ENCODE measurements at regions not wholly inside any gene's neighbourhood (a gene's known extent, or its start where the extent isn't known, plus 50 kb on each side); places are given as distances from the start of the nearest gene placed in this dataset.

DNA sequence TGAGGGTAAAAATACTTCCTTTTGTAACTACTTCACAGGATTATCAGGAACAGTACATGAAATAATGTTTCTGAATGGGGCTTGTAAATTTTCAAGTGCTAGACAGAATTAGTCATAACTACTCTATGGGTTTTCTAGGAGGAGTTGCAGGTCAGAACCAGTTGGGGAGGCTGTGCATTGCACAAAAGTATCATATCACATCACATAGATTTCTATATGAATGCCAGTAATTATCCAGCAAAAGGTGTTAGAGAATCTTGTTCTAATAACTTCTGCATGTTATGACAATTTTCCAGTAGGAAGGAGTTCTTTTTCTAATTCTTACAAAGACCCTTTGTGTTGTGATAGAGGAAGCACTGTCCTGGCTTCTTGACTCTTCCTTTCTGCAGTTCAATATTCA, 551.6 kb downstream of the COL12A1 start:
- TF ChIP-seq, protein P1, sequence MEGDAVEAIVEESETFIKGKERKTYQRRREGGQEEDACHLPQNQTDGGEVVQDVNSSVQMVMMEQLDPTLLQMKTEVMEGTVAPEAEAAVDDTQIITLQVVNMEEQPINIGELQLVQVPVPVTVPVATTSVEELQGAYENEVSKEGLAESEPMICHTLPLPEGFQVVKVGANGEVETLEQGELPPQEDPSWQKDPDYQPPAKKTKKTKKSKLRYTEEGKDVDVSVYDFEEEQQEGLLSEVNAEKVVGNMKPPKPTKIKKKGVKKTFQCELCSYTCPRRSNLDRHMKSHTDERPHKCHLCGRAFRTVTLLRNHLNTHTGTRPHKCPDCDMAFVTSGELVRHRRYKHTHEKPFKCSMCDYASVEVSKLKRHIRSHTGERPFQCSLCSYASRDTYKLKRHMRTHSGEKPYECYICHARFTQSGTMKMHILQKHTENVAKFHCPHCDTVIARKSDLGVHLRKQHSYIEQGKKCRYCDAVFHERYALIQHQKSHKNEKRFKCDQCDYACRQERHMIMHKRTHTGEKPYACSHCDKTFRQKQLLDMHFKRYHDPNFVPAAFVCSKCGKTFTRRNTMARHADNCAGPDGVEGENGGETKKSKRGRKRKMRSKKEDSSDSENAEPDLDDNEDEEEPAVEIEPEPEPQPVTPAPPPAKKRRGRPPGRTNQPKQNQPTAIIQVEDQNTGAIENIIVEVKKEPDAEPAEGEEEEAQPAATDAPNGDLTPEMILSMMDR (IDR thresholded peaks at IDR 0.05; ENCODE audit: insufficient read depth, missing control alignments), result no peak
- FAIRE-seq, result no peak
- DNase-seq (ENCODE audit: insufficient read length, low spot score), result no peak

GRCh38 chr6:74651948-74652842, 553.7 kb downstream of the COL12A1 start:
- TF ChIP-seq, protein P1 (IDR thresholded peaks at IDR 0.05; ENCODE audit: insufficient read depth, missing control alignments), result no peak
- no peak for FAIRE-seq

DNA sequence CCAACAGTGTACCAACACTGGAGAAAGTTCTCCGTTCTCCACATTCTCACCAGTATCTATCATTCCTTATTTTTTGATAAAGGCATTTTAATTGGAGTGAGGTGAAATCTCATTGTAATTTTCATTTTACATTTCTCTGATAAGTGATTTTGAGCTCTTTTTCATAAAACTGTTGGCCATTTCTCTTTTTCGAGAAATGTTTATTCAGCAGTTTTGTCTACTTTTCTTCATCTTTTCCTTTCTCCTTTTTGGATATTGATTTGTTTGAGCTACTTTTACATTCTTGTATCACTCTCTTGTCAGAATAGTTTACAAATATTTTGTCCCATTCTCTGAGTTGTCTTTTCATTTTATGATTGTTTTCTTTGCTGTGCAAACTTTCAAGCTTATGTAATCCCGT, 555.2 kb downstream of the COL12A1 start:
- no peak for DNase-seq (ENCODE audit: insufficient read length, low spot score)
- TF ChIP-seq, protein P1 (IDR thresholded peaks at IDR 0.05; ENCODE audit: insufficient read depth, missing control alignments), result no peak
- no peak for FAIRE-seq

More at GRCh38 chr6:74651948-74652842, 553.7 kb downstream of the COL12A1 start:
- no peak for DNase-seq (ENCODE audit: insufficient read length, low spot score)

GRCh38 chr6:74646461-74646860, 559.4 kb downstream of the COL12A1 start:
- FAIRE-seq (no peak), DNase-seq (ENCODE audit: insufficient read length, low spot score) (no peak)
- TF ChIP-seq, protein P1 (IDR thresholded peaks at IDR 0.05; ENCODE audit: insufficient read depth, missing control alignments), result no peak

GRCh38 chr6:74645108-74645849, 560.6 kb downstream of the COL12A1 start:
- TF ChIP-seq, protein P1 (IDR thresholded peaks at IDR 0.05; ENCODE audit: insufficient read depth, missing control alignments), result no peak
- no peak for FAIRE-seq
- no peak for DNase-seq (ENCODE audit: insufficient read length, low spot score)

DNA sequence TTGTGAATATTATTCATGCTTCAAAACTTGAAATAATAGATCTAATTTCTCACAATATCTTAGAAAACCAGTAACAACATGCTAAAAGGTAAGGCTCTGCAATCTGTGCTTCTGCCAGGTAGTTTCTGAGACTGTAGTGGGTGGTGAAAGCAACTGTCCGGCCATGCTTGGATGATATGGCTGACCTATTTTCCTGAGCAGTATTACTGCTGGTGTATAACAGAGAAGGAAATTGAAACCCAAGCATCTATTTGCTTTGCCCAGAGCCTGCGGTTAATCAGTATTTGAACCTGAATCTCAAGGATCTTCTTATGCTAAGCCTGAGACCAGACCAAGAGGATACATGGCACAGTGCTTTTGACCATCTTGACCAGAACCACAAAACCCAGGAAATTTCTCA, 563.8 kb downstream of the COL12A1 start:
- TF ChIP-seq, protein P1 (IDR thresholded peaks at IDR 0.05; ENCODE audit: insufficient read depth, missing control alignments), result no peak
- FAIRE-seq (no peak), DNase-seq (ENCODE audit: insufficient read length, low spot score) (no peak)

All from D721Med (cell line).